Left ventricle myocardium superior (tissue), 1 donor: ENCODE measurements at regions not wholly inside any gene's neighbourhood (a gene's known extent, or its start where the extent isn't known, plus 50 kb on each side); places are given as distances from the start of the nearest gene placed in this dataset.
"Not testable (repeated sequence)": the region's sequence is repeated elsewhere in the genome, so short reads cannot be mapped to it uniquely, and the experiment has no call there.

Source experiments
- ATAC-seq: fragments of 200-7000 bp; cut with Tn5 transposase; one replicate; pipeline ENCODE4 v1.9.1; 2020; ENCODE audit warnings: mild to moderate bottlenecking, moderate library complexity
- DNase-seq: peaks from one replicate; pipeline ENCODE4 v3.0.0-alpha.2; 2020
- intact Hi-C: fragments of 100-400 bp; cut with micrococcal nuclease; formaldehyde crosslinking; loops from one replicate; pipeline ENCODE4 v1.11.0; 2022
- donor health status: DM: no; HTN: yes; CAD: no; lungs with severe emphysema.

- DNase-seq (no peak), ATAC-seq (no peak)
- intact Hi-C loops = no loop called here
Observed at GRCh38 chrX:40237731-40238178, 140.0 kb upstream of the BCOR start.

- ATAC-seq (no peak), DNase-seq (no peak)
- intact Hi-C loops = no loop called here
Observed at GRCh38 chrX:40230646-40231045, 132.9 kb upstream of the BCOR start.

- ATAC-seq (no peak), DNase-seq (no peak)
- intact Hi-C loops = no loop called here
Observed at GRCh38 chrX:40227125-40227524, 129.4 kb upstream of the BCOR start.

GRCh38 chrX:40224658-40225057, 126.9 kb upstream of the BCOR start:
- intact Hi-C loops = no loop called here
- ATAC-seq (no peak), DNase-seq (no peak)

- DNase-seq, intact Hi-C loops, ATAC-seq: not testable (repeated sequence)
Observed at GRCh38 chrX:40222612-40223011, 124.9 kb upstream of the BCOR start.

- intact Hi-C loops = no loop called here
- no peak for ATAC-seq
- no peak for DNase-seq
Observed at GRCh38 chrX:40213092-40213491, 115.3 kb upstream of the BCOR start.

- ATAC-seq = no peak
- intact Hi-C loops = no loop called here
Observed at GRCh38 chrX:40209951-40210617, 112.3 kb upstream of the BCOR start.

GRCh38 chrX:40207626-40208025, 109.9 kb upstream of the BCOR start:
- intact Hi-C loops = no loop called here
- DNase-seq (no peak), ATAC-seq (no peak)

More at GRCh38 chrX:40209951-40210617, 112.3 kb upstream of the BCOR start:
- DNase-seq = no peak

GRCh38 chrX:40205471-40205870, 107.7 kb upstream of the BCOR start:
- ATAC-seq (no peak), DNase-seq (no peak)
- intact Hi-C loops = no loop called here

GRCh38 chrX:40202456-40202855, 104.7 kb upstream of the BCOR start:
- intact Hi-C loops = no loop called here
- DNase-seq (no peak), ATAC-seq (no peak)

- no peak for DNase-seq
- ATAC-seq = no peak
- intact Hi-C loops = no loop called here
Observed at GRCh38 chrX:40201329-40201885, 103.6 kb upstream of the BCOR start.

- no peak for ATAC-seq
- intact Hi-C loops = no loop called here
- no peak for DNase-seq
Observed at GRCh38 chrX:40199704-40200103, 101.9 kb upstream of the BCOR start.

GRCh38 chrX:40197071-40197470, 99.3 kb upstream of the BCOR start:
- DNase-seq (no peak), ATAC-seq (no peak)
- intact Hi-C loops = no loop called here

- DNase-seq = no peak
- no peak for ATAC-seq
- intact Hi-C loops = no loop called here
Observed at GRCh38 chrX:40195368-40195767, 97.6 kb upstream of the BCOR start.

GRCh38 chrX:40192196-40192595, 94.4 kb upstream of the BCOR start:
- no peak for ATAC-seq
- intact Hi-C loops = no loop called here
- DNase-seq = no peak

GRCh38 chrX:40189637-40190036, 91.9 kb upstream of the BCOR start:
- intact Hi-C loops = no loop called here
- ATAC-seq = no peak
- no peak for DNase-seq

GRCh38 chrX:40188573-40189417, 91.0 kb upstream of the BCOR start:
- no peak for DNase-seq
- ATAC-seq = no peak
- intact Hi-C loops = no loop called here

GRCh38 chrX:40184968-40185367, 87.2 kb upstream of the BCOR start:
- intact Hi-C loops = no loop called here
- no peak for DNase-seq
- no peak for ATAC-seq

- ATAC-seq (no peak), DNase-seq (no peak)
- intact Hi-C loops = no loop called here
Observed at GRCh38 chrX:40182615-40183014, 84.9 kb upstream of the BCOR start.

- ATAC-seq (no peak), DNase-seq (no peak)
- intact Hi-C loops = no loop called here
Observed at GRCh38 chrX:40182095-40182494, 84.3 kb upstream of the BCOR start.
